IMR-90 (cell line): ENCODE measurements at regions not wholly inside any gene's neighbourhood (a gene's known extent, or its start where the extent isn't known, plus 50 kb on each side); places are given as distances from the start of the nearest gene placed in this dataset.

Experiments used
- ATAC-seq: fragments of 200-7000 bp; cut with Tn5 transposase; 2 replicates; pipeline ENCODE4 v1.9.1; 2020; ENCODE audit warnings: low read depth, mild to moderate bottlenecking, moderate library complexity
- BruUV-seq: library from RNA; stranded (reverse); fragments of 400-500 nt; replicated peaks from 2 replicates; lab custom pipeline; 2021; lab: Mats Ljungman, UMichigan
- CTCF ChIA-PET: fragments of 300-600 bp; formaldehyde crosslinking; extraction: SDS; loops from one replicate; lab custom pipeline; 2021; ENCODE audit warnings: antibody characterized with exemption; lab: Yijun Ruan, JAX
- POLR2A ChIA-PET: fragments of 300-600 bp; sonication (Branson Sonifier 250); formaldehyde crosslinking; loops from one replicate; lab custom pipeline; 2022; ENCODE audit warnings: antibody characterized with exemption; ENCODE audit not compliant: unreplicated experiment; lab: Charles Lee
- DNase-seq: peaks from one replicate; pipeline ENCODE4 v3.0.0; 2013
- H2AFZ ChIP-seq: replicated peaks from 2 replicates; pipeline ENCODE3; 2013; ENCODE audit warnings: low read length, mild to moderate bottlenecking; ENCODE audit not compliant: poor library complexity
- H2AK5ac ChIP-seq: 2 replicates; pipeline ENCODE4 v1.6.1; 2013; ENCODE audit warnings: low read depth, low read length, inconsistent platforms
- H2AK9ac ChIP-seq: replicated peaks from 2 replicates; pipeline ENCODE3; 2013; ENCODE audit warnings: mild to moderate bottlenecking, low read depth, low read length, moderate library complexity; ENCODE audit not compliant: poor library complexity
- H2BK120ac ChIP-seq: 2 replicates; pipeline ENCODE4 v1.6.1; 2013; ENCODE audit warnings: low read depth, low read length, inconsistent platforms
- H2BK15ac ChIP-seq: 3 replicates; pipeline ENCODE4 v1.6.1; 2013; ENCODE audit warnings: low read depth, low read length, inconsistent platforms
- H2BK20ac ChIP-seq: 2 replicates; pipeline ENCODE4 v1.6.1; 2013; ENCODE audit warnings: low read depth, mild to moderate bottlenecking, inconsistent platforms, low read length, moderate library complexity
- H2BK5ac ChIP-seq: 2 replicates; pipeline ENCODE4 v1.6.1; 2013; ENCODE audit warnings: mild to moderate bottlenecking, low read depth, low read length, inconsistent platforms; ENCODE audit not compliant: poor library complexity, severe bottlenecking
- H3K14ac ChIP-seq: replicated peaks from 2 replicates; pipeline ENCODE4 v1.6.1; 2013; ENCODE audit warnings: low read depth, low read length, inconsistent platforms
- H3K18ac ChIP-seq: 2 replicates; pipeline ENCODE4 v1.6.1; 2013; ENCODE audit warnings: low read depth, low read length, control low read depth
- H3K23ac ChIP-seq: 2 replicates; pipeline ENCODE4 v1.6.1; 2013; ENCODE audit warnings: low read depth, low read length, inconsistent platforms
- H3K27ac ChIP-seq: 2 replicates; pipeline ENCODE4 v1.5.1; 2013; ENCODE audit warnings: mild to moderate bottlenecking, control low read depth, low read length; ENCODE audit not compliant: insufficient read depth
- H3K27me3 ChIP-seq: 2 replicates; pipeline ENCODE4 v1.6.1; 2013; ENCODE audit warnings: low read length; ENCODE audit not compliant: control insufficient read depth, insufficient read depth
- H3K36me3 ChIP-seq: 2 replicates; pipeline ENCODE4 v1.6.1; 2013; ENCODE audit warnings: low read length, mixed read lengths; ENCODE audit not compliant: control insufficient read depth, insufficient read depth
- H3K4ac ChIP-seq: 2 replicates; pipeline ENCODE4 v1.6.1; 2013; ENCODE audit warnings: low read depth, low read length, inconsistent platforms
- H3K4me1 ChIP-seq: 2 replicates; pipeline ENCODE4 v1.6.1; 2013; ENCODE audit warnings: low read length, mixed read lengths; ENCODE audit not compliant: control insufficient read depth, insufficient read depth
- H3K4me2 ChIP-seq: 2 replicates; pipeline ENCODE4 v1.6.1; 2013; ENCODE audit warnings: low read depth, mild to moderate bottlenecking, control low read depth, low read length, moderate library complexity
- H3K4me3 ChIP-seq: 2 replicates; pipeline ENCODE4 v1.5.1; 2013; ENCODE audit warnings: low read depth, mild to moderate bottlenecking, control low read depth, low read length, moderate library complexity; ENCODE audit not compliant: insufficient read depth
- H3K56ac ChIP-seq: 2 replicates; pipeline ENCODE4 v1.6.1; 2013; ENCODE audit warnings: low read length, inconsistent platforms; ENCODE audit not compliant: insufficient read depth; ENCODE audit errors: extremely low read depth
- H3K79me1 ChIP-seq, 2 experiments: 2 replicates each; pipeline ENCODE4 v1.6.1; 2013; ENCODE audit warnings: low read length in 2 of 2, inconsistent platforms in 1 of 2, low read depth in 1 of 2
- H3K9ac ChIP-seq: 2 replicates; pipeline ENCODE4 v1.6.1; 2013; ENCODE audit warnings: low read depth, low read length, control low read depth
- H3K9me1 ChIP-seq: 2 replicates; pipeline ENCODE4 v1.6.1; 2013; ENCODE audit warnings: low read length, inconsistent platforms; ENCODE audit not compliant: insufficient read depth
- H3K9me3 ChIP-seq: 2 replicates; pipeline ENCODE4 v1.6.1; 2013; ENCODE audit warnings: low read length; ENCODE audit not compliant: control insufficient read depth, insufficient read depth
- H4K20me1 ChIP-seq: 2 replicates; pipeline ENCODE4 v1.6.1; 2013; ENCODE audit warnings: low read length, inconsistent platforms; ENCODE audit not compliant: insufficient read depth
- H4K5ac ChIP-seq: 2 replicates; pipeline ENCODE4 v1.6.1; 2013; ENCODE audit warnings: mild to moderate bottlenecking, low read depth, low read length, control low read depth
- H4K8ac ChIP-seq, 2 experiments: 2 replicates each; pipeline ENCODE4 v1.6.1; 2013; ENCODE audit warnings: low read depth in 2 of 2, low read length in 2 of 2, control low read depth in 1 of 2, inconsistent platforms in 1 of 2
- H4K91ac ChIP-seq: 2 replicates; pipeline ENCODE4 v1.6.1; 2013; ENCODE audit warnings: low read depth, low read length, inconsistent platforms; ENCODE audit not compliant: insufficient read depth
- CEBPB ChIP-seq: IDR thresholded peaks from 2 replicates; pipeline ENCODE4 v1.6.1; 2012; ENCODE audit warnings: low read depth, low read length, improper control_type of control experiment
- MXI1 ChIP-seq: IDR thresholded peaks from 2 replicates; pipeline ENCODE4 v1.6.1; 2012; ENCODE audit warnings: low read depth, mild to moderate bottlenecking, low read length, moderate library complexity, borderline replicate concordance
- RAD21 ChIP-seq: IDR thresholded peaks from 2 replicates; pipeline ENCODE4 v1.6.1; 2012; ENCODE audit warnings: low read length, improper control_type of control experiment
- WGBS, 2 experiments: methylation state at CpG; one replicate each; pipeline versions ENCODE4 v1.1.5 to v1.1.7; 2013; ENCODE audit warnings: missing lambda C conversion rate in 2 of 2; ENCODE audit not compliant: insufficient read length in 1 of 2; ENCODE audit errors: extremely low coverage in 2 of 2; 5-methylcytosine and 5-hydroxymethylcytosine counted together
- dilution Hi-C: fragments of 300-500 bp; cut with HindIII; formaldehyde crosslinking; loops from one replicate; pipeline ENCODE4 v1.14.3; 2018; ENCODE audit warnings: low sequenced_read_pairs; ENCODE audit not compliant: unreplicated experiment
- in situ Hi-C: fragments of 300-500 bp; cut with MboI; formaldehyde crosslinking; loops from 3 replicates; pipeline ENCODE4 v1.14.3; 2019; ENCODE audit warnings: low sequenced_read_pairs, inconsistent platforms, mixed read lengths
- intact Hi-C: fragments of 100-400 bp; cut with micrococcal nuclease; formaldehyde crosslinking; loops from 2 replicates; pipeline ENCODE4 v1.10.0; 2022

DNA sequence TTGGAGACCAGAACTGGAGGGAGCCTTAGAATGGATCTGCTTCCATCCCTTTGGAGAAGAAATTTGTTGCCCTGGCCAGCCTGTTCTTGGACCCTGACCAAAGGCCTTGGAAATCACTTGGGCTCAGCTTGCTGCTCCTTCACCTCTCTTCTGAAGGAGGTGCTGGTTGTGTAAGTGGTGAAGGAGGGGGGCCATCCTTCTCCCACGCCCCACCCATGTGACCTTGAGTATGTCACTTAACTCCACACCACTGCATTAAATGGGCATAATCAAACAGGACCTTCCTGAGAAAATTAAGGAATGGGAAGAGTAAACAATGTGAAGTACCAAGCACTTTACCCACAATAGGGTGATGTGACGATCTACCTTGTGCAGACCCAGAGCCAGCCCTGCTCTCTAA lies 68.3 kb upstream of the GJB5 start:
- POLR2A ChIA-PET, result no interaction called here
- no peak overlapping the region for H2BK120ac ChIP-seq
- no peak overlapping the region for H2AK5ac ChIP-seq
- no peak overlapping the region for H4K91ac ChIP-seq
- intact Hi-C loops (no loop called here), in situ Hi-C loops (no loop called here), dilution Hi-C loops (no loop called here)
- no peak for ATAC-seq
- TF ChIP-seq RAD21 (no peak), MXI1 (no peak), CEBPB (no peak)
- H3K4ac ChIP-seq, result no peak overlapping the region
- no peaks in the 10 kb centered on the region for H3K27me3 ChIP-seq
- no peak overlapping the region for H3K14ac ChIP-seq
- no peak overlapping the region for H2BK5ac ChIP-seq
- no peak overlapping the region for H3K9ac ChIP-seq
- no peak overlapping the region for H3K4me2 ChIP-seq
- no peaks in the 10 kb centered on the region for H3K4me1 ChIP-seq
- H3K4me3 ChIP-seq, result no peak overlapping the region
- H2AK9ac ChIP-seq, result no peak overlapping the region
- no peaks in the 10 kb centered on the region for H3K9me3 ChIP-seq
- H2BK15ac ChIP-seq, result no peak overlapping the region
- no peaks in the 10 kb centered on the region for H3K79me1 ChIP-seq
- no CpG with 5 or more reads among the region's 2 CpGs for WGBS, 2 experiments
- no peaks in the 10 kb centered on the region for H3K9me1 ChIP-seq
- H4K20me1 ChIP-seq, result no peaks in the 10 kb centered on the region
- no peaks in the 10 kb centered on the region for H3K36me3 ChIP-seq
- H3K23ac ChIP-seq, result no peak overlapping the region
- H4K8ac ChIP-seq, result no peak overlapping the region
- no peak overlapping the region for H3K18ac ChIP-seq
- BruUV-seq, result no TSS peak
- H2BK20ac ChIP-seq, result no peak overlapping the region
- no peak overlapping the region for H2AFZ ChIP-seq
- CTCF ChIA-PET, result no interaction called here
- no peak overlapping the region for H3K27ac ChIP-seq
- H3K56ac ChIP-seq, result no peak overlapping the region
- no peak for DNase-seq
- no peak overlapping the region for H4K5ac ChIP-seq
